H1 (cell line): ENCODE measurements at regions not wholly inside any gene's neighbourhood (a gene's known extent, or its start where the extent isn't known, plus 50 kb on each side); places are given as distances from the start of the nearest gene placed in this dataset.

Source experiments
- CTCF ChIA-PET: fragments of 300-600 bp; sonication (Branson Sonifier 250); formaldehyde crosslinking; loops from one replicate; lab custom pipeline; 2021; ENCODE audit not compliant: partially characterized antibody; lab: Charles Lee
- POLR2A ChIA-PET: fragments of 300-600 bp; sonication (Branson Sonifier 250); formaldehyde crosslinking; loops from one replicate; lab custom pipeline; 2021; ENCODE audit warnings: inconsistent platforms; ENCODE audit not compliant: partially characterized antibody; lab: Charles Lee
- DNase-seq, 2 experiments: peaks; one replicate each; pipeline versions ENCODE4 v3.0.0 to v3.0.0-alpha.2; 2010 to 2022; ENCODE audit warnings: low spot score in 2 of 2, low read depth in 1 of 2, mixed read lengths in 1 of 2
- FAIRE-seq: peaks from 2 replicates; lab custom pipeline; 2011; peaks lifted over from hg19 to GRCh38; lab: Jason Lieb, UNC
- H2AFZ ChIP-seq: 2 replicates; pipeline ENCODE4 v1.8.1; 2012; ENCODE audit warnings: low read length, inconsistent platforms
- H2AK5ac ChIP-seq: 2 replicates; pipeline ENCODE4 v1.6.1; 2013; ENCODE audit warnings: low read depth, low read length
- H2BK120ac ChIP-seq: replicated peaks from 2 replicates; pipeline ENCODE3; 2013; ENCODE audit warnings: low read depth, low read length, inconsistent platforms
- H2BK12ac ChIP-seq: 2 replicates; pipeline ENCODE4 v1.6.1; 2013; ENCODE audit warnings: low read depth, low read length
- H2BK15ac ChIP-seq: 2 replicates; pipeline ENCODE4 v1.6.1; 2013; ENCODE audit warnings: low read length
- H2BK20ac ChIP-seq: 2 replicates; pipeline ENCODE4 v1.6.1; 2013; ENCODE audit warnings: low read length
- H2BK5ac ChIP-seq: 2 replicates; pipeline ENCODE4 v1.6.1; 2013; ENCODE audit warnings: low read depth, low read length
- H3K14ac ChIP-seq: 2 replicates; pipeline ENCODE4 v1.6.1; 2013; ENCODE audit warnings: inconsistent platforms; ENCODE audit not compliant: insufficient read length
- H3K18ac ChIP-seq: 2 replicates; pipeline ENCODE4 v1.6.1; 2013; ENCODE audit warnings: low read length; ENCODE audit errors: extremely low read depth
- H3K23ac ChIP-seq: 2 replicates; pipeline ENCODE4 v1.6.1; 2013; ENCODE audit warnings: inconsistent platforms; ENCODE audit not compliant: insufficient read length
- H3K23me2 ChIP-seq: 2 replicates; pipeline ENCODE4 v1.6.1; 2013; ENCODE audit warnings: low read depth, low read length
- H3K27ac ChIP-seq: 2 replicates; pipeline ENCODE4 v1.6.1; 2011; ENCODE audit warnings: low read depth, low read length, inconsistent platforms
- H3K27me3 ChIP-seq, 4 experiments: replicated peaks in 1 of 4; 1 replicate in 1 of 4; 2 replicates in 3 of 4; pipeline versions ENCODE4 v1.6.1 to v1.8.1; 2011 to 2013; ENCODE audit warnings: low read length in 3 of 4, mild to moderate bottlenecking in 3 of 4, inconsistent platforms in 2 of 4, mixed read lengths in 2 of 4, moderate library complexity in 1 of 4; ENCODE audit not compliant: control insufficient read depth in 3 of 4, insufficient read depth in 3 of 4; ENCODE audit errors: extremely low read depth in 1 of 4
- H3K36me3 ChIP-seq, 4 experiments: 2 replicates each; pipeline versions ENCODE4 v1.6.1 to v1.8.1; 2011 to 2013; ENCODE audit warnings: mild to moderate bottlenecking in 4 of 4, low read length in 3 of 4, moderate library complexity in 2 of 4, control low read depth in 1 of 4, inconsistent platforms in 1 of 4; ENCODE audit not compliant: insufficient read depth in 4 of 4, control insufficient read depth in 2 of 4
- H3K4ac ChIP-seq: replicated peaks from 2 replicates; pipeline ENCODE3; 2013; ENCODE audit warnings: low read length, low read depth, mixed read lengths, inconsistent platforms; ENCODE audit not compliant: insufficient read length
- H3K4me1 ChIP-seq, 4 experiments: replicated peaks in 1 of 4; 1 replicate in 1 of 4; 2 replicates in 3 of 4; pipeline versions ENCODE4 v1.6.1 to v1.8.1; 2011 to 2013; ENCODE audit warnings: low read length in 3 of 4, inconsistent platforms in 2 of 4, mixed read lengths in 1 of 4; ENCODE audit not compliant: insufficient read depth in 4 of 4, control insufficient read depth in 3 of 4
- H3K4me2 ChIP-seq, 2 experiments: 2 replicates each; pipeline versions ENCODE4 v1.6.1 to v1.8.1; 2011 to 2013; ENCODE audit warnings: low read depth in 2 of 2, low read length in 2 of 2, control low read depth in 1 of 2, inconsistent platforms in 1 of 2, mild to moderate bottlenecking in 1 of 2; ENCODE audit not compliant: insufficient read depth in 1 of 2
- H3K4me3 ChIP-seq, 4 experiments: fragments of 200-600, 300-600 bp in 1 of 4; sonication (generic), shearing (Covaris generic), sonication (Bioruptor Twin) in 1 of 4; 2 replicates each; pipeline versions ENCODE4 v1.5.1 to v1.8.1; 2011 to 2016; ENCODE audit warnings: low read length in 4 of 4, low read depth in 3 of 4, control low read depth in 2 of 4, inconsistent platforms in 2 of 4, mild to moderate bottlenecking in 2 of 4, mixed read lengths in 1 of 4, moderate library complexity in 1 of 4; ENCODE audit not compliant: insufficient read depth in 2 of 4; ENCODE audit errors: extremely low read depth in 1 of 4
- H3K56ac ChIP-seq: replicated peaks from 2 replicates; pipeline ENCODE3; 2013; ENCODE audit warnings: low read depth, mild to moderate bottlenecking, mixed read lengths, low read length, inconsistent platforms; ENCODE audit not compliant: insufficient read length
- H3K79me1 ChIP-seq: 2 replicates; pipeline ENCODE4 v1.6.1; 2013; ENCODE audit warnings: low read depth, low read length, control low read depth
- H3K79me2 ChIP-seq, 2 experiments: 2 replicates each; pipeline versions ENCODE4 v1.6.1 to v1.8.1; 2012 to 2013; ENCODE audit warnings: low read length in 2 of 2, mild to moderate bottlenecking in 2 of 2, inconsistent platforms in 1 of 2; ENCODE audit not compliant: insufficient read depth in 2 of 2, control insufficient read depth in 1 of 2
- H3K9ac ChIP-seq, 4 experiments: replicated peaks in 1 of 4; 1 replicate in 1 of 4; 2 replicates in 3 of 4; pipeline versions ENCODE4 v1.6.1 to v1.8.1; 2011 to 2013; ENCODE audit warnings: low read depth in 3 of 4, low read length in 3 of 4, control low read depth in 2 of 4, mild to moderate bottlenecking in 2 of 4, moderate library complexity in 2 of 4, inconsistent platforms in 1 of 4; ENCODE audit errors: extremely low read depth in 1 of 4
- H3K9me3 ChIP-seq, 2 experiments: 2 replicates each; pipeline versions ENCODE4 v1.6.1 to v1.8.1; 2012 to 2013; ENCODE audit warnings: mild to moderate bottlenecking in 2 of 2, moderate library complexity in 2 of 2, control low read depth in 1 of 2, inconsistent platforms in 1 of 2, low read depth in 1 of 2, low read length in 1 of 2, mixed read lengths in 1 of 2; ENCODE audit not compliant: insufficient read depth in 2 of 2
- H4K20me1 ChIP-seq, 2 experiments: replicated peaks in 1 of 2; 2 replicates each; pipeline versions ENCODE3 to v1.8.1; 2011 to 2013; ENCODE audit warnings: inconsistent platforms in 2 of 2, low read length in 2 of 2, mild to moderate bottlenecking in 1 of 2; ENCODE audit not compliant: insufficient read depth in 2 of 2, control insufficient read depth in 1 of 2
- H4K5ac ChIP-seq: 2 replicates; pipeline ENCODE4 v1.6.1; 2013; ENCODE audit warnings: low read length, low read depth, mixed read lengths, inconsistent platforms; ENCODE audit not compliant: insufficient read length
- H4K8ac ChIP-seq: 2 replicates; pipeline ENCODE4 v1.8.0; 2013; ENCODE audit warnings: mild to moderate bottlenecking, moderate library complexity, low read length, inconsistent platforms; ENCODE audit not compliant: insufficient read depth; ENCODE audit errors: extremely low read depth
- H4K91ac ChIP-seq: replicated peaks from 2 replicates; pipeline ENCODE3; 2013; ENCODE audit warnings: low read length, mixed read lengths, inconsistent platforms; ENCODE audit not compliant: insufficient read length
- CREB1 ChIP-seq: IDR thresholded peaks from 2 replicates; pipeline ENCODE4 v1.6.1; 2012; ENCODE audit warnings: inconsistent platforms
- E2F6 ChIP-seq: IDR thresholded peaks from 2 replicates; pipeline ENCODE4 v1.6.1; 2012; ENCODE audit warnings: inconsistent platforms
- GABPA ChIP-seq: IDR thresholded peaks from 2 replicates; pipeline ENCODE4 v1.6.1; 2011; ENCODE audit warnings: mild to moderate bottlenecking, low read length, moderate library complexity, borderline replicate concordance; ENCODE audit not compliant: insufficient read depth
- HDAC6 ChIP-seq: IDR thresholded peaks from one replicate; pipeline ENCODE4 v1.7.1; 2012; ENCODE audit warnings: low read depth, mild to moderate bottlenecking, inconsistent platforms, low read length, moderate library complexity
- KDM5A ChIP-seq: fragments of 200-600 bp; IDR thresholded peaks from 2 replicates; pipeline ENCODE4 v1.7.1; 2012; ENCODE audit warnings: mild to moderate bottlenecking, low read length, inconsistent platforms, mixed read lengths
- NRF1 ChIP-seq: IDR thresholded peaks from 2 replicates; pipeline ENCODE4 v1.6.1; 2011; ENCODE audit warnings: mild to moderate bottlenecking, low read depth, low read length, improper control_type of control experiment
- RFX5 ChIP-seq: IDR thresholded peaks from 2 replicates; pipeline ENCODE4 v1.6.1; 2011; ENCODE audit warnings: low read depth, low read length, improper control_type of control experiment, borderline replicate concordance
- RNF2 ChIP-seq: fragments of 200-900, 300-1000 bp; sonication (generic); IDR thresholded peaks from 2 replicates; pipeline ENCODE4 v1.7.1; 2016; ENCODE audit warnings: borderline replicate concordance, low read depth, mild to moderate bottlenecking, antibody characterized with exemption, low read length; ENCODE audit not compliant: poor library complexity, severe bottlenecking; ENCODE audit errors: missing control alignments
- SAP30 ChIP-seq: fragments of 300-600 bp; sonication (generic); IDR thresholded peaks from 2 replicates; pipeline ENCODE4 v1.7.1; 2012; ENCODE audit warnings: low read length, moderate library complexity, mild to moderate bottlenecking, inconsistent platforms; ENCODE audit not compliant: insufficient read depth, insufficient replicate concordance
- TCF12 ChIP-seq: IDR thresholded peaks from 2 replicates; pipeline ENCODE4 v1.6.1; 2011; ENCODE audit warnings: low read depth, mild to moderate bottlenecking, low read length

DNA sequence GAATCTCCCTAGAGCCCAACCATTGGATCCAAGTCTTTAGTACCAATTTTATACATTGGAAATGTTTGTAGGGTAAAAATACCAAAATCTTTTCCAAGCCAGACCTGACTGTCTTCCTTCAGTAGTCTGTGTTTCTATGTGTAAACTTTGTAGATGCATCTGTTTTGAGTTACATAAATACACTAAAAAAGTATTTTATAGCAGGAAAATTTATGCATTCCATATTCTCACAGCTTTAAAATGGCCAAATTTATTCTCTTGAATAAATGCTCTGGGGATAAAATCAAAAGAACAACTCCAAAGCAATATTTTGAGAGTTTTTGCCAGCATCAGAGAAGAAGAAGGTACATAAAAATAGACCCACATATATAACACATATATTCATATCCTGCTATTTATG, 377.4 kb downstream of the PPP3CA start:
- Histone ChIP-seq H3K23ac (no peak overlapping the region), H4K8ac (no peak overlapping the region), H2AK5ac (no peak overlapping the region), H3K56ac (no peak overlapping the region), H2BK15ac (no peak overlapping the region), H3K9me3 (no peaks in the 10 kb centered on the region), H4K20me1 (no peaks in the 10 kb centered on the region), H2BK120ac (no peak overlapping the region), H3K4me2 (no peak overlapping the region), H3K27me3 (no peaks in the 10 kb centered on the region), H3K4me1 (peaks cover 0 to 4% (median under 1%) of the 10 kb centered on the region in 4 experiments; a peak in 3 of 7 replicates), H2BK12ac (no peak overlapping the region), H3K27ac (no peak overlapping the region), H3K4me3 (no peak overlapping the region), H3K9ac (no peak overlapping the region), H2BK20ac (no peak overlapping the region), H4K91ac (no peak overlapping the region)
- POLR2A ChIA-PET = no interaction called here
- no peak for TF ChIP-seq KDM5A
- no peak for TF ChIP-seq SAP30
- no peak for TF ChIP-seq RNF2
- TF ChIP-seq CREB1 = no peak
- no peak for TF ChIP-seq RFX5
- no peak for TF ChIP-seq TCF12
- no peak for TF ChIP-seq GABPA
- TF ChIP-seq NRF1 = no peak
- TF ChIP-seq HDAC6 = no peak
- no peak for TF ChIP-seq E2F6
- TF ChIP-seq, all 59 proteins: peak for 0
- no peaks in the 10 kb centered on the region for H3K23me2 ChIP-seq
- CTCF ChIA-PET = no interaction called here
- no peak overlapping the region for H2BK5ac ChIP-seq
- H2AFZ ChIP-seq = no peak overlapping the region
- DNase-seq (no peak), FAIRE-seq (no peak)
- H3K36me3 ChIP-seq = no peaks in the 10 kb centered on the region
- H4K5ac ChIP-seq = no peak overlapping the region
- no peaks in the 10 kb centered on the region for H3K79me1 ChIP-seq
- no peak overlapping the region for H3K18ac ChIP-seq
- no peaks in the 10 kb centered on the region for H3K79me2 ChIP-seq
- no peak overlapping the region for H3K14ac ChIP-seq
- no peak overlapping the region for H3K4ac ChIP-seq
